ENCODE measurements at regions not wholly inside any gene's neighbourhood (a gene's known extent, or its start where the extent isn't known, plus 50 kb on each side); places are given as distances from the start of the nearest gene placed in this dataset.
"Not testable (repeated sequence)": the region's sequence is repeated elsewhere in the genome, so short reads cannot be mapped to it uniquely, and the experiment has no call there.

GRCh38 chr1:195159795-195160194 is 1448.4 kb downstream of the KCNT2 start:
- not testable (repeated sequence) for DNase-seq

GRCh38 chr1:195158091-195158490 is 1450.1 kb downstream of the KCNT2 start:
- DNase-seq, result no peak

GRCh38 chr1:195153107-195153506 is 1455.1 kb downstream of the KCNT2 start:
- DNase-seq, result no peak

- no peak for DNase-seq
Measured at GRCh38 chr1:195150768-195151167, 1457.5 kb downstream of the KCNT2 start.

GRCh38 chr1:195141294-195141693 is 1466.9 kb downstream of the KCNT2 start:
- DNase-seq, result no peak

- no peak for DNase-seq
Measured at GRCh38 chr1:195130598-195130997, 1477.6 kb downstream of the KCNT2 start.

GRCh38 chr1:195122497-195122896 is 1485.7 kb downstream of the KCNT2 start:
- no peak for DNase-seq

GRCh38 chr1:195113471-195113870 is 1494.8 kb downstream of the KCNT2 start:
- DNase-seq, result no peak

- DNase-seq, result no peak
Measured at GRCh38 chr1:195105773-195106172, 1502.5 kb downstream of the KCNT2 start.

- no peak for DNase-seq
Measured at GRCh38 chr1:195105281-195105680, 1503.0 kb downstream of the KCNT2 start.

GRCh38 chr1:195097316-195097715 is 1510.9 kb downstream of the KCNT2 start:
- DNase-seq, result no peak

GRCh38 chr1:195096051-195096521 is 1512.2 kb downstream of the KCNT2 start:
- no peak for DNase-seq

- DNase-seq, result no peak
Measured at GRCh38 chr1:195085196-195085595, 1523.0 kb downstream of the KCNT2 start.

GRCh38 chr1:195082183-195082582 is 1526.1 kb downstream of the KCNT2 start:
- DNase-seq, result no peak

GRCh38 chr1:195076682-195077081 is 1531.6 kb downstream of the KCNT2 start:
- DNase-seq, result no peak

- DNase-seq, result no peak
Measured at GRCh38 chr1:195075973-195076372, 1532.3 kb downstream of the KCNT2 start.

GRCh38 chr1:195071461-195071860 is 1536.8 kb downstream of the KCNT2 start:
- DNase-seq, result no peak

GRCh38 chr1:195065437-195065836 is 1542.8 kb downstream of the KCNT2 start:
- no peak for DNase-seq

GRCh38 chr1:195064358-195064757 is 1543.9 kb downstream of the KCNT2 start:
- DNase-seq, result no peak

GRCh38 chr1:195054217-195054687 is 1554.0 kb downstream of the KCNT2 start:
- no peak for DNase-seq

- no peak for DNase-seq
Measured at GRCh38 chr1:195053478-195053877, 1554.8 kb downstream of the KCNT2 start.

GRCh38 chr1:195047772-195048171 is 1560.5 kb downstream of the KCNT2 start:
- DNase-seq, result no peak

- DNase-seq, result no peak
Measured at GRCh38 chr1:195045072-195045471, 1563.2 kb downstream of the KCNT2 start.

GRCh38 chr1:195030793-195031192 is 1577.4 kb downstream of the KCNT2 start:
- DNase-seq, result no peak

GRCh38 chr1:195026792-195027191 is 1581.4 kb downstream of the KCNT2 start:
- no peak for DNase-seq

GRCh38 chr1:195019385-195019784 is 1588.9 kb downstream of the KCNT2 start:
- no peak for DNase-seq
